DND-41 (cell line): ENCODE measurements at regions not wholly inside any gene's neighbourhood (a gene's known extent, or its start where the extent isn't known, plus 50 kb on each side); places are given as distances from the start of the nearest gene placed in this dataset.

Source experiments
- ATAC-seq: fragments of 200-7000 bp; cut with Tn5 transposase; 3 replicates; pipeline ENCODE4 v1.9.1; 2021; ENCODE audit warnings: low read depth; ENCODE audit not compliant: insufficient read depth
- DNase-seq: peaks from one replicate; pipeline ENCODE4 v3.0.0-alpha.2; 2020
- H2AFZ ChIP-seq: 2 replicates; pipeline ENCODE4 v1.6.0; 2012; ENCODE audit warnings: low read depth, low read length
- H3K27ac ChIP-seq: 2 replicates; pipeline ENCODE4 v1.5.1; 2012; ENCODE audit warnings: low read length, inconsistent platforms
- H3K27me3 ChIP-seq: fragments of 200-600 bp; sonication (generic); 2 replicates; pipeline ENCODE4 v1.6.0; 2012; ENCODE audit warnings: low read length, mild to moderate bottlenecking, inconsistent platforms; ENCODE audit not compliant: insufficient read depth, poor library complexity
- H3K36me3 ChIP-seq: 2 replicates; pipeline ENCODE4 v1.5.1; 2012; ENCODE audit warnings: low read length, inconsistent platforms; ENCODE audit not compliant: insufficient read depth
- H3K4me1 ChIP-seq: 2 replicates; pipeline ENCODE4 v1.5.1; 2012; ENCODE audit warnings: mild to moderate bottlenecking, low read length; ENCODE audit not compliant: insufficient read depth
- H3K4me2 ChIP-seq: 2 replicates; pipeline ENCODE4 v1.6.0; 2012; ENCODE audit warnings: mild to moderate bottlenecking, moderate library complexity, low read length, inconsistent platforms; ENCODE audit not compliant: insufficient read depth
- H3K4me3 ChIP-seq, 2 experiments: fragments of 200-600 bp in 1 of 2; shearing (Covaris generic) in 1 of 2; 2 replicates each; pipeline ENCODE4 v1.5.1; 2012 to 2016; ENCODE audit warnings: inconsistent platforms in 2 of 2, low read length in 2 of 2, mild to moderate bottlenecking in 2 of 2, low read depth in 1 of 2, moderate library complexity in 1 of 2
- H3K79me2 ChIP-seq: 2 replicates; pipeline ENCODE4 v1.6.0; 2012; ENCODE audit warnings: low read length, inconsistent platforms; ENCODE audit not compliant: insufficient read depth
- H3K9ac ChIP-seq: 2 replicates; pipeline ENCODE4 v1.6.0; 2012; ENCODE audit warnings: low read depth, mild to moderate bottlenecking, inconsistent platforms, low read length, moderate library complexity
- H3K9me3 ChIP-seq: 2 replicates; pipeline ENCODE4 v1.5.1; 2012; ENCODE audit warnings: low read length, moderate library complexity, mild to moderate bottlenecking, inconsistent platforms; ENCODE audit not compliant: insufficient read depth, severe bottlenecking
- H4K20me1 ChIP-seq: 2 replicates; pipeline ENCODE4 v1.6.0; 2012; ENCODE audit warnings: low read length; ENCODE audit not compliant: insufficient read depth
- CTCF ChIP-seq: IDR thresholded peaks from 2 replicates; pipeline ENCODE4 v1.5.1; 2012; ENCODE audit warnings: borderline replicate concordance, low read length, moderate library complexity, mild to moderate bottlenecking; ENCODE audit not compliant: poor library complexity, severe bottlenecking; ENCODE audit errors: extremely low read depth
- EZH2 ChIP-seq: IDR thresholded peaks from 3 replicates; pipeline ENCODE4 v1.6.1; 2012; ENCODE audit warnings: borderline replicate concordance, low read depth, mild to moderate bottlenecking, moderate library complexity, low read length, inconsistent platforms; ENCODE audit not compliant: severe bottlenecking

- H3K4me1 ChIP-seq: no peaks in the 10 kb centered on the region
- H3K79me2 ChIP-seq: no peaks in the 10 kb centered on the region
- H3K27ac ChIP-seq: no peak overlapping the region
- no peaks in the 10 kb centered on the region for H3K9me3 ChIP-seq
- no peak overlapping the region for H3K4me3 ChIP-seq
- no peak for DNase-seq
- no peak for ATAC-seq
- no peak overlapping the region for H3K4me2 ChIP-seq
- H3K9ac ChIP-seq: no peak overlapping the region
- TF ChIP-seq EZH2 (no peak), CTCF (no peak)
- H4K20me1 ChIP-seq: no peaks in the 10 kb centered on the region
- H3K36me3 ChIP-seq: no peaks in the 10 kb centered on the region
- no peak overlapping the region for H2AFZ ChIP-seq
- H3K27me3 ChIP-seq: no peaks in the 10 kb centered on the region
These were observed 80.7 kb upstream of the OSR1 start for GRCh38 chr2:19439081-19439480.

DNA sequence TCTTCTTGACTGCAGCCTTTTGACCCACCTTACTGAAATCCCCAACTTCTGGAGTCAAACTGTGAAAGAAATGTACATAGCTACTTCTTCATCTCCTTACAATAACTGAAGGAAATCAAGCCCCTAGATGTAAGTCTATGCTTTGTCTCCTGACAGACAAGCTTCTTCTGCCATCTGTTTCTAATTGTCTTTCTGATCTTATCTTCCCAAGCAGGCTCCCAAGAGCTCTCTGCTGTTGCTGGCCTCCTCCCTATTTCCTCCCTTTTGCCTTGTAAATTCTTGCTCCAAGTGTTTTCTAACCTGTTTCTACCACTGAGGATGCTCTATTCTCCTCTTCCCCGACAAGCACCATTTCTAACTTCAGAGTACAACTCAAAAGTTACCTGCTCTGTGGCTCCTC is 77.4 kb upstream of the OSR1 start:
- H4K20me1 ChIP-seq: no peaks in the 10 kb centered on the region
- H3K4me2 ChIP-seq: no peak overlapping the region
- no peak overlapping the region for H3K9ac ChIP-seq
- no peak for DNase-seq
- H3K79me2 ChIP-seq: no peaks in the 10 kb centered on the region
- no peaks in the 10 kb centered on the region for H3K27me3 ChIP-seq
- H3K27ac ChIP-seq: no peak overlapping the region
- H3K4me1 ChIP-seq: no peaks in the 10 kb centered on the region
- H3K9me3 ChIP-seq: no peaks in the 10 kb centered on the region
- ATAC-seq: no peak
- no peaks in the 10 kb centered on the region for H3K36me3 ChIP-seq
- no peak overlapping the region for H3K4me3 ChIP-seq
- TF ChIP-seq EZH2 (no peak), CTCF (no peak)
- no peak overlapping the region for H2AFZ ChIP-seq

DNA sequence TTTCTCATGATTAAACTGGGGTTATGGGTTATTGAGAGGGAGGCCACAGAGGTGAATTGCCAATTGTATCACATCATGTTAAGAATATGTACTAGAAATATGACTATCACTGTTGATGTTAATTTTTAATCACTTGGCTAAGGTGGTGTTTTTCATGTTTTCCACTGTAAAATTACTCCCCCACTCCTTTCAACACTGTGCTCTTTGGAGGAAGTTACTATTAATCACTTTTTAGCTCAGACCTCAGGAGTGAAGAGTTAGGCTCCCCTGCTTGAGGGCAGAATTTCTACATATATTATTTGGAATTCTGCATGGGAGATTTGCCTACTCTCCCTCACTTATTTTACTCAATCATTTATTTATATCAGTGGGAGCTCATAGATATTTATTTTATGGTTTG is 76.0 kb upstream of the OSR1 start:
- TF ChIP-seq EZH2 (no peak), CTCF (no peak)
- no peaks in the 10 kb centered on the region for H3K79me2 ChIP-seq
- H3K36me3 ChIP-seq: no peaks in the 10 kb centered on the region
- no peak overlapping the region for H2AFZ ChIP-seq
- no peaks in the 10 kb centered on the region for H3K4me1 ChIP-seq
- no peaks in the 10 kb centered on the region for H3K9me3 ChIP-seq
- no peak overlapping the region for H3K4me2 ChIP-seq
- no peaks in the 10 kb centered on the region for H4K20me1 ChIP-seq
- ATAC-seq: no peak
- no peak overlapping the region for H3K9ac ChIP-seq
- H3K27ac ChIP-seq: no peak overlapping the region
- DNase-seq: no peak
- H3K4me3 ChIP-seq: no peak overlapping the region
- no peaks in the 10 kb centered on the region for H3K27me3 ChIP-seq

DNA sequence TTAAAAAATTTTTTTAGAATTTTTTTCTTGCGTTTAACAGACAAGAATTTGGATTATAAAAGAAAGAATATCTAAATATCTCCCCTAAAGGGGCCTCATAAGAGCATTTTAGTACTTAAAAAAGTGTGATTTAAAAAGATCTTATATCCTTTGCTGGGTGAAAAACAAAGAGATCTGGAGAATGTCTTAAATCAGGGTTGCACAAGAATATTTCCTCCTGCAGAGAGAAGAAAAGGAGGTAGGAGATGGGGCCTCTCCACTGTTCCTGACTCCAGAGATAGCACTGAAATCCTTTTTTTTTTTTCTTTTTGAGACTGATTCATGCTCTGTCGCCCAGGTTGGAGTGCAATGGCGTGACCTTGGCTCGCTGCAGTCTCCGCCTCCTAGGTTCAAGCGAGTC is 68.5 kb upstream of the OSR1 start:
- no peaks in the 10 kb centered on the region for H3K79me2 ChIP-seq
- H3K9me3 ChIP-seq: no peaks in the 10 kb centered on the region
- no peak overlapping the region for H3K27ac ChIP-seq
- TF ChIP-seq EZH2 (no peak), CTCF (no peak)
- H3K36me3 ChIP-seq: no peaks in the 10 kb centered on the region
- no peak overlapping the region for H3K4me2 ChIP-seq
- ATAC-seq (no peak), DNase-seq (no peak)
- H3K4me3 ChIP-seq: no peak overlapping the region
- no peaks in the 10 kb centered on the region for H3K27me3 ChIP-seq
- H3K9ac ChIP-seq: no peak overlapping the region
- H2AFZ ChIP-seq: no peak overlapping the region
- H4K20me1 ChIP-seq: no peaks in the 10 kb centered on the region
- no peaks in the 10 kb centered on the region for H3K4me1 ChIP-seq
